Neural cell (in vitro differentiated cells): ENCODE measurements at regions not wholly inside any gene's neighbourhood (a gene's known extent, or its start where the extent isn't known, plus 50 kb on each side); places are given as distances from the start of the nearest gene placed in this dataset.

Experiments
- H2AFZ ChIP-seq: fragments of 200-600, 300-800 bp; sonication (generic), shearing (Covaris generic); 2 replicates; pipeline ENCODE4 v1.6.0; 2014; ENCODE audit warnings: low read depth, mild to moderate bottlenecking, antibody characterized with exemption, low read length, moderate library complexity
- H3F3A ChIP-seq: fragments of 200-600 bp; shearing (Covaris generic); 2 replicates; pipeline ENCODE4 v1.6.1; 2016; ENCODE audit warnings: mild to moderate bottlenecking, moderate library complexity, mixed read lengths, antibody characterized with exemption, low read length; ENCODE audit not compliant: insufficient read depth, poor library complexity, severe bottlenecking
- H3K27ac ChIP-seq: fragments of 200-600, 300-800 bp; sonication (generic), shearing (Covaris generic); 2 replicates; pipeline ENCODE4 v1.5.1; 2014; ENCODE audit warnings: mild to moderate bottlenecking, low read length, moderate library complexity
- H3K27me3 ChIP-seq: fragments of 300-800, 200-600 bp; sonication (generic), shearing (Covaris generic); 2 replicates; pipeline ENCODE4 v1.6.0; 2014; ENCODE audit warnings: mild to moderate bottlenecking, low read depth, low read length, moderate library complexity; ENCODE audit not compliant: insufficient read depth
- H3K36me3 ChIP-seq: fragments of 300-800, 200-600 bp; sonication (generic), shearing (Covaris generic); 2 replicates; pipeline ENCODE4 v1.5.1; 2014; ENCODE audit warnings: mild to moderate bottlenecking, antibody characterized with exemption, low read length, moderate library complexity; ENCODE audit not compliant: insufficient read depth
- H3K4me2 ChIP-seq: fragments of 300-800, 200-600 bp; sonication (generic), shearing (Covaris generic); 2 replicates; pipeline ENCODE4 v1.6.0; 2014; ENCODE audit warnings: mild to moderate bottlenecking, low read length
- H3K4me3 ChIP-seq: fragments of 300-800, 200-600 bp; sonication (generic), shearing (Covaris generic); 2 replicates; pipeline ENCODE4 v1.5.1; 2014; ENCODE audit warnings: mild to moderate bottlenecking, low read length, moderate library complexity
- H3K79me2 ChIP-seq: fragments of 200-600 bp; shearing (Covaris generic); replicated peaks from 2 replicates; pipeline ENCODE4 v1.6.0; 2014; ENCODE audit warnings: mild to moderate bottlenecking, low read length, moderate library complexity; ENCODE audit not compliant: insufficient read depth
- H3K9ac ChIP-seq: fragments of 300-800, 200-600 bp; sonication (generic), shearing (Covaris generic); 2 replicates; pipeline ENCODE4 v1.6.1; 2016; ENCODE audit warnings: mild to moderate bottlenecking, low read length, mixed read lengths
- H3K9me2 ChIP-seq: fragments of 200-600 bp; shearing (Covaris generic); 2 replicates; pipeline ENCODE4 v1.6.1; 2016; ENCODE audit warnings: mild to moderate bottlenecking, low read length, mixed read lengths; ENCODE audit not compliant: insufficient read depth
- H3K9me3 ChIP-seq: fragments of 200-600, 300-800 bp; sonication (generic), shearing (Covaris generic); 2 replicates; pipeline ENCODE4 v1.6.1; 2016; ENCODE audit warnings: mild to moderate bottlenecking, mixed run types, low read length, moderate library complexity, mixed read lengths
- H4K20me1 ChIP-seq: fragments of 200-600 bp; shearing (Covaris generic); 2 replicates; pipeline ENCODE4 v1.6.1; 2016; ENCODE audit warnings: mild to moderate bottlenecking, mixed run types; ENCODE audit not compliant: insufficient read depth
- CTCF ChIP-seq: fragments of 450-650 bp; IDR thresholded peaks from 2 replicates; pipeline ENCODE4 v1.5.1; 2014; ENCODE audit warnings: antibody characterized with exemption, mild to moderate bottlenecking, moderate library complexity; ENCODE audit not compliant: poor library complexity, severe bottlenecking
- EP300 ChIP-seq: fragments of 450-650 bp; conservative IDR thresholded peaks from 2 replicates; pipeline ENCODE4 v1.6.1; 2014; ENCODE audit warnings: antibody characterized with exemption, mild to moderate bottlenecking, moderate library complexity; ENCODE audit not compliant: poor library complexity, severe bottlenecking
- EZH2 ChIP-seq: fragments of 200-600, 300-800 bp; shearing (Covaris generic), sonication (generic); IDR thresholded peaks from 2 replicates; pipeline ENCODE4 v1.6.1; 2014; ENCODE audit warnings: antibody characterized with exemption, low read length, borderline replicate concordance, mild to moderate bottlenecking; ENCODE audit not compliant: insufficient read depth, poor library complexity, severe bottlenecking
- MXI1 ChIP-seq: fragments of 450-650 bp; conservative IDR thresholded peaks from 2 replicates; pipeline ENCODE4 v1.6.1; 2014; ENCODE audit warnings: antibody characterized with exemption, mild to moderate bottlenecking; ENCODE audit not compliant: poor library complexity, severe bottlenecking
- POLR2AphosphoS5 ChIP-seq: IDR thresholded peaks from 2 replicates; pipeline ENCODE4 v1.6.1; 2012
- RAD21 ChIP-seq: fragments of 450-650 bp; conservative IDR thresholded peaks from 2 replicates; pipeline ENCODE4 v1.6.1; 2014; ENCODE audit warnings: antibody characterized with exemption, mild to moderate bottlenecking, moderate library complexity
- REST ChIP-seq: IDR thresholded peaks from 2 replicates; pipeline ENCODE4 v1.6.1; 2012; ENCODE audit warnings: borderline replicate concordance
- SMC3 ChIP-seq: fragments of 450-650 bp; conservative IDR thresholded peaks from 2 replicates; pipeline ENCODE4 v1.6.1; 2014; ENCODE audit warnings: antibody characterized with exemption, mild to moderate bottlenecking, moderate library complexity; ENCODE audit not compliant: poor library complexity
- TAF1 ChIP-seq: IDR thresholded peaks from 2 replicates; pipeline ENCODE4 v1.6.1; 2012; ENCODE audit warnings: low read depth

GRCh38 chr3:18070231-18070630 is 327.8 kb upstream of the TBC1D5 start:
- Histone ChIP-seq H3K9me3 (no peaks in the 10 kb centered on the region), H3K4me3 (no peak overlapping the region), H4K20me1 (no peaks in the 10 kb centered on the region), H3K79me2 (no peaks in the 10 kb centered on the region), H3K9me2 (no peaks in the 10 kb centered on the region), H2AFZ (no peak overlapping the region), H3K27ac (no peak overlapping the region), H3K4me2 (no peak overlapping the region), H3K27me3 (no peaks in the 10 kb centered on the region), H3F3A (no peaks in the 10 kb centered on the region), H3K36me3 (no peaks in the 10 kb centered on the region), H3K9ac (no peak overlapping the region)
- TF ChIP-seq EZH2 = no peak

GRCh38 chr3:18069568-18069967 is 327.1 kb upstream of the TBC1D5 start:
- Histone ChIP-seq H3K9me3 (no peaks in the 10 kb centered on the region), H3K36me3 (no peaks in the 10 kb centered on the region), H3K4me2 (no peak overlapping the region), H3K79me2 (no peaks in the 10 kb centered on the region), H3K27me3 (no peaks in the 10 kb centered on the region), H3K27ac (no peak overlapping the region), H3K4me3 (no peak overlapping the region), H4K20me1 (no peaks in the 10 kb centered on the region), H3K9ac (no peak overlapping the region), H3K9me2 (no peaks in the 10 kb centered on the region), H2AFZ (no peak overlapping the region), H3F3A (no peaks in the 10 kb centered on the region)
- TF ChIP-seq CTCF (no peak), MXI1 (no peak), POLR2AphosphoS5 (no peak), EP300 (no peak), REST (no peak), TAF1 (no peak)

- no peaks in the 10 kb centered on the region for H3K79me2 ChIP-seq
- no peaks in the 10 kb centered on the region for H3K27me3 ChIP-seq
- H3K9me3 ChIP-seq = no peaks in the 10 kb centered on the region
- no peak overlapping the region for H2AFZ ChIP-seq
- no peaks in the 10 kb centered on the region for H4K20me1 ChIP-seq
- H3K9ac ChIP-seq = no peak overlapping the region
- no peak overlapping the region for H3K4me2 ChIP-seq
- TF ChIP-seq RAD21 (no peak), POLR2AphosphoS5 (no peak), TAF1 (no peak), SMC3 (no peak), EZH2 (no peak), EP300 (no peak), REST (no peak), CTCF (no peak), MXI1 (no peak)
- no peak overlapping the region for H3K4me3 ChIP-seq
- H3F3A ChIP-seq = no peaks in the 10 kb centered on the region
- H3K27ac ChIP-seq = no peak overlapping the region
- H3K9me2 ChIP-seq = no peaks in the 10 kb centered on the region
- H3K36me3 ChIP-seq = no peaks in the 10 kb centered on the region
Measured at GRCh38 chr3:18066899-18067582, 324.6 kb upstream of the TBC1D5 start.
